Lower leg skin (tissue), 3 donors: ENCODE measurements at regions not wholly inside any gene's neighbourhood (a gene's known extent, or its start where the extent isn't known, plus 50 kb on each side); places are given as distances from the start of the nearest gene placed in this dataset.

Experiments used
- POLR2A ChIP-seq, 2 donors: fragments of 450-650 bp; IDR thresholded peaks; one replicate each; pipeline ENCODE4 v1.6.1; 2016 to 2017; ENCODE audit warnings: antibody characterized with exemption in 2 of 2, mild to moderate bottlenecking in 1 of 2, moderate library complexity in 1 of 2
- TF ChIP-seq, protein P1 (sequence below), 3 donors: fragments of 450-650 bp; IDR thresholded peaks; one replicate each; pipeline ENCODE4 v1.5.1; 2016; ENCODE audit warnings: antibody characterized with exemption in 3 of 3, mild to moderate bottlenecking in 3 of 3, moderate library complexity in 2 of 3

DNA sequence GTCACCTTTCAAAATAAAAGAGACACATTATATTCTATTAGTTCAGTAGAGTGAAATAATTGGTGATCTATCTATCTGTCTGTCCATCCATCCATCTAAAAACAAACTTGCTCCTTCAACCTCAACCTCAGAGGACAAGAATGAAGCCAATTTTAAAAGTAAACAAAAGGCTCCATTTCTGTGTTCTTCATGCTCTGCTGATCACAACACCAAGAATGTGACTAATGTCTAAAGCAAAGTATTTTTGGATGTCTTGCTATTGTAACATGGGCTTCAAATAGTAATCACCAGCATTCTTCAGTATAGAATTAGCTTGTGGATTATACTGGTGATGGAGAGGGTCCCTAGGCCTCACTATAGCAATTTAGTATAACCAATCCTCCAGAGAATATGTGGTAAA, 1304.4 kb downstream of the MAT2B start:
- TF ChIP-seq, protein P1, sequence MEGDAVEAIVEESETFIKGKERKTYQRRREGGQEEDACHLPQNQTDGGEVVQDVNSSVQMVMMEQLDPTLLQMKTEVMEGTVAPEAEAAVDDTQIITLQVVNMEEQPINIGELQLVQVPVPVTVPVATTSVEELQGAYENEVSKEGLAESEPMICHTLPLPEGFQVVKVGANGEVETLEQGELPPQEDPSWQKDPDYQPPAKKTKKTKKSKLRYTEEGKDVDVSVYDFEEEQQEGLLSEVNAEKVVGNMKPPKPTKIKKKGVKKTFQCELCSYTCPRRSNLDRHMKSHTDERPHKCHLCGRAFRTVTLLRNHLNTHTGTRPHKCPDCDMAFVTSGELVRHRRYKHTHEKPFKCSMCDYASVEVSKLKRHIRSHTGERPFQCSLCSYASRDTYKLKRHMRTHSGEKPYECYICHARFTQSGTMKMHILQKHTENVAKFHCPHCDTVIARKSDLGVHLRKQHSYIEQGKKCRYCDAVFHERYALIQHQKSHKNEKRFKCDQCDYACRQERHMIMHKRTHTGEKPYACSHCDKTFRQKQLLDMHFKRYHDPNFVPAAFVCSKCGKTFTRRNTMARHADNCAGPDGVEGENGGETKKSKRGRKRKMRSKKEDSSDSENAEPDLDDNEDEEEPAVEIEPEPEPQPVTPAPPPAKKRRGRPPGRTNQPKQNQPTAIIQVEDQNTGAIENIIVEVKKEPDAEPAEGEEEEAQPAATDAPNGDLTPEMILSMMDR (IDR thresholded peaks at IDR 0.05) = no peak
- no peak for TF ChIP-seq POLR2A (IDR thresholded peaks at IDR 0.05)
